Heart right ventricle (tissue), 16 donors: ENCODE measurements at regions not wholly inside any gene's neighbourhood (a gene's known extent, or its start where the extent isn't known, plus 50 kb on each side); places are given as distances from the start of the nearest gene placed in this dataset.

Source experiments
- ATAC-seq, 8 donors: fragments of 200-7000 bp; cut with Tn5 transposase; one replicate each; pipeline ENCODE4 v1.9.1; 2020; ENCODE audit warnings: mild to moderate bottlenecking in 8 of 8, moderate library complexity in 8 of 8, moderate number of reproducible peaks in 1 of 8
- DNase-seq, 2 donors: peaks; one replicate each; pipeline ENCODE4 v3.0.0-alpha.2; 2020
- H3K27ac ChIP-seq, 10 donors: fragments of 200-600 bp; sonication (generic) in 2 of 10; one replicate each; pipeline versions ENCODE4 v1.5.0 to v1.8.0; 2020 to 2022; ENCODE audit warnings: mild to moderate bottlenecking in 3 of 10
- H3K27me3 ChIP-seq, 7 donors: fragments of 200-600 bp; one replicate each; pipeline ENCODE4 v1.8.0; 2021 to 2022; ENCODE audit warnings: mild to moderate bottlenecking in 2 of 7
- H3K36me3 ChIP-seq, 9 donors: fragments of 200-600 bp; sonication (generic) in 1 of 9; one replicate each; pipeline versions ENCODE4 v1.5.0 to v1.8.0; 2020 to 2022; ENCODE audit warnings: mild to moderate bottlenecking in 2 of 9
- H3K4me1 ChIP-seq, 9 donors: fragments of 200-600 bp; sonication (generic) in 1 of 9; one replicate each; pipeline versions ENCODE4 v1.5.0 to v1.8.0; 2020 to 2022; ENCODE audit warnings: mild to moderate bottlenecking in 4 of 9
- H3K4me3 ChIP-seq, 10 donors: fragments of 200-600 bp; sonication (generic) in 2 of 10; one replicate each; pipeline versions ENCODE4 v1.5.0 to v1.8.0; 2020 to 2022; ENCODE audit warnings: mild to moderate bottlenecking in 7 of 10, moderate library complexity in 2 of 10
- H3K9me3 ChIP-seq, 11 donors: fragments of 200-600 bp in 10 of 11; sonication (generic) in 2 of 11; one replicate each; pipeline versions ENCODE4 v1.5.0 to v1.8.0; 2013 to 2022; ENCODE audit warnings: mild to moderate bottlenecking in 2 of 11, control low read depth in 1 of 11, moderate library complexity in 1 of 11
- WGBS, 2 donors: extraction: QIAGEN DNeasy Blood & Tissue Kit; methylation state at CpG; one replicate each; pipeline ENCODE4 v1.1.7; 2013; ENCODE audit warnings: inconsistent platforms in 1 of 2; 5-methylcytosine and 5-hydroxymethylcytosine counted together
- intact Hi-C, 10 donors: fragments of 100-400 bp; cut with DNase I; formaldehyde crosslinking; loops; one replicate each; pipeline versions ENCODE4 v1.11.1 to v1.14.2; 2022
- TF ChIP-seq, protein P1 (sequence below), 9 donors: fragments of 200-600 bp; sonication (generic) in 2 of 9; IDR thresholded peaks; one replicate each; pipeline versions ENCODE4 v1.5.0 to v1.8.0; 2021 to 2022; ENCODE audit warnings: antibody characterized with exemption in 9 of 9, mild to moderate bottlenecking in 5 of 9, moderate library complexity in 1 of 9
- donor health status: Arrhythmogenic right ventricular cardiomyopathy.
- donor health status: ischemic (EF 13 %, LVEDD 7.1; RV severe dilation, severe dysfunction).
- donor health status: healthy with polysubstance abuse.
- donor health status: DM: no; HTN: yes; CAD: no.
- donor health status: DM: no; HTN: no; CAD: no.
- donor health status: ischemic (EF 25% LVEDD 6.9; RV normal size, moderate dysfunction).
- donor health status: ischemic (EF 25% LVEDD 5.7; RV mildly dilated, moderate dysfunction).
- donor health status: healthy.
- donor health status: DM: yes; HTN: yes; CAD: no.
- donor health status: Ischemic cardiomyopathy.
- donor health status: ischemic (EF 35%, LVEDD 5.7; RV mildly dilated, moderate dysfunction).
- donor health status: nonischemic (EF 11% LVEDD 7.7; RV severe dilation, severe dysfunction).
- donor health status: DM: yes; HTN: yes; CAD: no.
- donor health status: PGD.
- donor health status: ischemic (EF 29% LVEDD 5.4; RV normal size, mild dysfunction).
- donor health status: nonischemic (EF 23%, LVEDD 6.1; RV moderate dilation, normal function).

DNA sequence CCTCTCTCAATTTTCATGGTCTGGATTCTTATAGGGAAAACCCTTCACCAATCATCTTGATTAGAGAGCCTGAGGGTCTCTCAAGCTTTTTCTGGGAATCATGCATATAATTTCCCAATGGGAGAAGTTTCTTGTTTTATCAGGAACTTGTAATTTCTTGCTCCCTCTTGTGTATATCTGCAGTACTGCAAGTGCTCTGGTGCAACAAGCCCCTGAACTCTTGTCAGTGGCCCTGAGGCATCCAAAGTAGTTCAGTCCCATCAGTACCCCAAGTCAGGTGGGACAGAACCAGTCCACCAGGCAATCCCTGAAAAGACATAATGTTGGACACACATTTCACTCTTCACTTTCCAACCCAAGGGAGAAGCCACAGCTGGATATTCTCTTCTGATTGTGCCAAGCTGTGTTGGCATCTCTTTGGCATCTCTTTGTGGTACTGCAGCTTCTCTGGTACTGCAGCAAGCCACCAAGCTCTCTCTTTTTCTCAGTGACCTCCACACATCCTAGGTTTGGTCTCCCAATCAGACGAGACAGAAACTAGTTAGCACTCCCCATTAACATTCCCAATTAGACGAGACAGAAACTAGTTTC is 214.5 kb downstream of the ZIC4 start:
- DNase-seq (peak in 1 of 2 donors; percentile 16), ATAC-seq (no peak)
- TF ChIP-seq, protein P1, sequence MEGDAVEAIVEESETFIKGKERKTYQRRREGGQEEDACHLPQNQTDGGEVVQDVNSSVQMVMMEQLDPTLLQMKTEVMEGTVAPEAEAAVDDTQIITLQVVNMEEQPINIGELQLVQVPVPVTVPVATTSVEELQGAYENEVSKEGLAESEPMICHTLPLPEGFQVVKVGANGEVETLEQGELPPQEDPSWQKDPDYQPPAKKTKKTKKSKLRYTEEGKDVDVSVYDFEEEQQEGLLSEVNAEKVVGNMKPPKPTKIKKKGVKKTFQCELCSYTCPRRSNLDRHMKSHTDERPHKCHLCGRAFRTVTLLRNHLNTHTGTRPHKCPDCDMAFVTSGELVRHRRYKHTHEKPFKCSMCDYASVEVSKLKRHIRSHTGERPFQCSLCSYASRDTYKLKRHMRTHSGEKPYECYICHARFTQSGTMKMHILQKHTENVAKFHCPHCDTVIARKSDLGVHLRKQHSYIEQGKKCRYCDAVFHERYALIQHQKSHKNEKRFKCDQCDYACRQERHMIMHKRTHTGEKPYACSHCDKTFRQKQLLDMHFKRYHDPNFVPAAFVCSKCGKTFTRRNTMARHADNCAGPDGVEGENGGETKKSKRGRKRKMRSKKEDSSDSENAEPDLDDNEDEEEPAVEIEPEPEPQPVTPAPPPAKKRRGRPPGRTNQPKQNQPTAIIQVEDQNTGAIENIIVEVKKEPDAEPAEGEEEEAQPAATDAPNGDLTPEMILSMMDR (IDR thresholded peaks at IDR 0.05) = peak; percentile 43 to 75 (median 68)
- H3K4me3 ChIP-seq = no peak overlapping the region
- intact Hi-C loops = loop anchor here in 8 of 10 donors (2.0 to 10.0 kb wide), 4 partner anchors 367 to 377 kb away; no protein-coding TSS in a partner anchor
- peaks cover 0 to 12% (median 0%) of the 10 kb centered on the region in 11 donors for H3K9me3 ChIP-seq
- H3K36me3 ChIP-seq = no peaks in the 10 kb centered on the region
- peaks cover 0 to 2% (median 0%) of the 10 kb centered on the region in 7 donors for H3K27me3 ChIP-seq
- no peak overlapping the region for H3K27ac ChIP-seq
- WGBS, 2 donors = 59 to 62% methylated on average over 2 of the region's 2 CpGs
- H3K4me1 ChIP-seq = no peaks in the 10 kb centered on the region

DNA sequence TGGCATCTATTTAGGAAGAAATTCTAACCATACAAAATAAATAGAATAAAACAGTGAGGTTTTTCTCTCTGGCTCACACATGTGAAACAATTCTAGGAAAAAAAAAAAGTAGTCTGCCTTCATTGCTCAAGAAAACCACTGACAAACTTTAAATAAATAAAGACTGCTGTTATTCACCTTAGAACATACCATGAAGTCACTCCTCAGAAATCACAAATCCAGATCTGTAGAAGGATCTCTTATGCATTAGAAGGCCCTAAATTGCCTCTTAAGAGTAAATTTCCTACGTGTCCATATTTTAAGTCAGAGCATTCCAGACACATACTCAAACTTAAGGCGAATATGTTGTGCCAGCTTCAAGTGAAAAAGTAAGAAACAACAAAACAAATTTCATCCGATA is 217.3 kb downstream of the ZIC4 start:
- WGBS, 2 donors = 59 to 68% methylated on average over 3 of the region's 3 CpGs
- ATAC-seq (no peak), DNase-seq (no peak)
- Histone ChIP-seq H3K4me3 (no peak overlapping the region), H3K36me3 (no peaks in the 10 kb centered on the region), H3K27me3 (no peaks in the 10 kb centered on the region), H3K4me1 (no peaks in the 10 kb centered on the region), H3K27ac (no peak overlapping the region), H3K9me3 (peaks cover 0 to 12% (median 0%) of the 10 kb centered on the region in 11 donors)
- intact Hi-C loops = loop anchor here in 1 of 10 donors (10.0 kb wide), 1 partner anchor 374 kb away; no protein-coding TSS in a partner anchor
- TF ChIP-seq, protein P1 (IDR thresholded peaks at IDR 0.05) = no peak

DNA sequence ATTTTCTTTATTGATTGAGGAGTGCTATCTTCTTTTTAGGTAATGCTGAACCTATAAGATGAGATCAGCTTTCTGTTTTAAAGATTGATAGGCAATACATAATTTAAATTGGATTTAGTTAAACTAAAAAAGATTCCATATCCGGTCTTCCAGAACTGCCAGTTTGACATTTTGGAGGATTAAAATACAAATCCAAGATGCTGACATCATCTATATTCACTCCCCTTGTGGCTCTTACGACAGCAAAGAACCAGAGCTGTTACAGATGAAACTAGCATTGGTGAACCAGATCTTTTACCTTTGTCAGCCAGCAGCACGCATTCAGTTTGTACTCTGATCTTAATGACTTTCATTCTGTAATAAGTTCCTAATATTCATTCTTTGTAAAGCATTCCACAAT is 218.7 kb downstream of the ZIC4 start:
- H3K9me3 ChIP-seq = peaks cover 0 to 12% (median 0%) of the 10 kb centered on the region in 11 donors
- H3K36me3 ChIP-seq = no peaks in the 10 kb centered on the region
- ATAC-seq (no peak), DNase-seq (no peak)
- intact Hi-C loops = loop anchor here in 1 of 10 donors (10.0 kb wide), 1 partner anchor 373 kb away; no protein-coding TSS in a partner anchor
- no peak overlapping the region for H3K27ac ChIP-seq
- no peaks in the 10 kb centered on the region for H3K27me3 ChIP-seq
- no peaks in the 10 kb centered on the region for H3K4me1 ChIP-seq
- no peak overlapping the region for H3K4me3 ChIP-seq
- TF ChIP-seq, protein P1 (IDR thresholded peaks at IDR 0.05) = no peak
- 79 to 82% methylated on average over 3 of the region's 3 CpGs for WGBS, 2 donors

DNA sequence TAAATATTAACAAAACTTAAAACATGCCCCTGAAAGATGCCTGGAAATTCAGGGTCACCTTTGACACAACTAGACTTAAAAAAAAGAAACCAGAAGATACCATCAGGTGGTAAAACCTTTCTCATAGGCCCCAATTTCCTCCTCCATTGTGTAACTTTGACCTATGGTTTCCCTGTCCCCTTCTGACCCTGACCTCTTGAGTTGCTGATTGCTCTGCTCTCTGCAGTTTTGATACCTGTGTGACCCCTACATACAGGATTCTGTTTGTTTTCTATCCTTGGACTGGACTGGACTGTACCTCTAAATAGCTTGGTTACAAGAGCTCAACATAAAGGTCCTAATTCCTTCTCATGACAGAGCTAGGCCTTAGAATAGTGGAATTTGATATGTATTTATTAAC is 220.6 kb downstream of the ZIC4 start:
- Histone ChIP-seq H3K27me3 (no peaks in the 10 kb centered on the region), H3K4me1 (no peaks in the 10 kb centered on the region), H3K36me3 (no peaks in the 10 kb centered on the region), H3K4me3 (no peak overlapping the region), H3K27ac (no peak overlapping the region), H3K9me3 (peaks cover 0 to 7% (median 0%) of the 10 kb centered on the region in 11 donors)
- TF ChIP-seq, protein P1 (IDR thresholded peaks at IDR 0.05) = no peak
- ATAC-seq (no peak), DNase-seq (no peak)
- intact Hi-C loops = loop anchor here in 1 of 10 donors (10.0 kb wide), 1 partner anchor 371 kb away; no protein-coding TSS in a partner anchor
